NCI-H1092 (cell line): ENCODE measurements at regions not wholly inside any gene's neighbourhood (a gene's known extent, or its start where the extent isn't known, plus 50 kb on each side); places are given as distances from the start of the nearest gene placed in this dataset.

ENCODE experiments used
- DNase-seq: peaks from one replicate; lab custom pipeline; 2025; lab: John Stamatoyannopoulos, UW

GRCh38 chr10:36688717-36689116 is 436.7 kb upstream of the ANKRD30A start:
- no peak for DNase-seq

GRCh38 chr10:36683421-36683820 is 442.0 kb upstream of the ANKRD30A start:
- DNase-seq: no peak

GRCh38 chr10:36681751-36682632 is 443.4 kb upstream of the ANKRD30A start:
- DNase-seq: no peak

GRCh38 chr10:36679554-36679953 is 445.8 kb upstream of the ANKRD30A start:
- no peak for DNase-seq

- DNase-seq: peak; percentile 50
These were observed 448.0 kb upstream of the ANKRD30A start for GRCh38 chr10:36677431-36677768.

- peak; percentile 61 for DNase-seq
These were observed 448.5 kb upstream of the ANKRD30A start for GRCh38 chr10:36676756-36677430.

- DNase-seq: peak; percentile 61
These were observed 449.1 kb upstream of the ANKRD30A start for GRCh38 chr10:36676321-36676720.

GRCh38 chr10:36675458-36675880 is 449.9 kb upstream of the ANKRD30A start:
- DNase-seq: no peak

- no peak for DNase-seq
These were observed 453.8 kb upstream of the ANKRD30A start for GRCh38 chr10:36671607-36672006.

GRCh38 chr10:36670621-36671402 is 454.6 kb upstream of the ANKRD30A start:
- DNase-seq: no peak

- DNase-seq: no peak
These were observed 455.6 kb upstream of the ANKRD30A start for GRCh38 chr10:36669615-36670352.

GRCh38 chr10:36666451-36666850 is 458.9 kb upstream of the ANKRD30A start:
- no peak for DNase-seq

- DNase-seq: no peak
These were observed 462.8 kb upstream of the ANKRD30A start for GRCh38 chr10:36662571-36662970.

- DNase-seq: no peak
These were observed 475.1 kb upstream of the ANKRD30A start for GRCh38 chr10:36650274-36650673.

- no peak for DNase-seq
These were observed 477.9 kb upstream of the ANKRD30A start for GRCh38 chr10:36647540-36647939.

GRCh38 chr10:36640626-36641025 is 484.8 kb upstream of the ANKRD30A start:
- no peak for DNase-seq

GRCh38 chr10:36638462-36639155 is 486.8 kb upstream of the ANKRD30A start:
- no peak for DNase-seq

- no peak for DNase-seq
These were observed 488.5 kb upstream of the ANKRD30A start for GRCh38 chr10:36636879-36637278.

GRCh38 chr10:36636285-36636839 is 489.0 kb upstream of the ANKRD30A start:
- DNase-seq: no peak

GRCh38 chr10:36634916-36635315 is 490.5 kb upstream of the ANKRD30A start:
- DNase-seq: no peak

GRCh38 chr10:36630267-36630666 is 495.1 kb upstream of the ANKRD30A start:
- no peak for DNase-seq
